ENCODE measurements at regions not wholly inside any gene's neighbourhood (a gene's known extent, or its start where the extent isn't known, plus 50 kb on each side); places are given as distances from the start of the nearest gene placed in this dataset.

- no peak overlapping the region for H3K4me3 ChIP-seq (ENCODE audit: low read depth, low read length)
- TF ChIP-seq CTCF (IDR thresholded peaks at IDR 0.05; ENCODE audit: borderline replicate concordance, insufficient read depth, low read depth, low read length), result no peak
Measured at GRCh38 chr7:86320889-86321288, 322.8 kb upstream of the GRM3 start.

GRCh38 chr7:86320341-86320740 lies 323.4 kb upstream of the GRM3 start:
- H3K4me3 ChIP-seq (ENCODE audit: low read depth, low read length), result no peak overlapping the region
- TF ChIP-seq CTCF (IDR thresholded peaks at IDR 0.05; ENCODE audit: borderline replicate concordance, insufficient read depth, low read depth, low read length), result no peak

GRCh38 chr7:86313842-86314241 lies 329.9 kb upstream of the GRM3 start:
- TF ChIP-seq CTCF (IDR thresholded peaks at IDR 0.05; ENCODE audit: borderline replicate concordance, insufficient read depth, low read depth, low read length), result no peak
- no peak overlapping the region for H3K4me3 ChIP-seq (ENCODE audit: low read depth, low read length)

- TF ChIP-seq CTCF (IDR thresholded peaks at IDR 0.05; ENCODE audit: borderline replicate concordance, insufficient read depth, low read depth, low read length), result no peak
- no peak overlapping the region for H3K4me3 ChIP-seq (ENCODE audit: low read depth, low read length)
Measured at GRCh38 chr7:86301301-86301700, 342.4 kb upstream of the GRM3 start.

- H3K4me3 ChIP-seq (ENCODE audit: low read depth, low read length), result no peak overlapping the region
- TF ChIP-seq CTCF (IDR thresholded peaks at IDR 0.05; ENCODE audit: borderline replicate concordance, insufficient read depth, low read depth, low read length), result no peak
Measured at GRCh38 chr7:86295526-86295925, 348.2 kb upstream of the GRM3 start.

GRCh38 chr7:86282014-86282682 lies 361.6 kb upstream of the GRM3 start:
- no peak for TF ChIP-seq CTCF (IDR thresholded peaks at IDR 0.05; ENCODE audit: borderline replicate concordance, insufficient read depth, low read depth, low read length)
- H3K4me3 ChIP-seq (ENCODE audit: low read depth, low read length), result no peak overlapping the region

- H3K4me3 ChIP-seq (ENCODE audit: low read depth, low read length), result no peak overlapping the region
- TF ChIP-seq CTCF (IDR thresholded peaks at IDR 0.05; ENCODE audit: borderline replicate concordance, insufficient read depth, low read depth, low read length), result no peak
Measured at GRCh38 chr7:86280150-86280549, 363.6 kb upstream of the GRM3 start.

All from GM12875 (cell line).